Astrocyte (in vitro differentiated cells and primary cell): ENCODE measurements at regions not wholly inside any gene's neighbourhood (a gene's known extent, or its start where the extent isn't known, plus 50 kb on each side); places are given as distances from the start of the nearest gene placed in this dataset.

Experiments
- CTCF ChIP-seq: IDR thresholded peaks from 2 replicates; pipeline ENCODE4 v1.5.1; 2011; ENCODE audit warnings: low read depth, mild to moderate bottlenecking, inconsistent platforms, low read length, moderate library complexity; ENCODE audit not compliant: insufficient read depth
- EZH2 ChIP-seq: IDR thresholded peaks from 2 replicates; pipeline ENCODE4 v1.6.1; 2012; ENCODE audit warnings: mild to moderate bottlenecking, low read length, inconsistent platforms; ENCODE audit not compliant: insufficient read depth

- TF ChIP-seq CTCF (no peak), EZH2 (no peak)
These were observed 224.5 kb upstream of the SP8 start for GRCh38 chr7:21011153-21011552.
